ENCODE measurements at regions not wholly inside any gene's neighbourhood (a gene's known extent, or its start where the extent isn't known, plus 50 kb on each side); places are given as distances from the start of the nearest gene placed in this dataset.
"Not testable (repeated sequence)": the region's sequence is repeated elsewhere in the genome, so short reads cannot be mapped to it uniquely, and the experiment has no call there.

- H3K4me3 ChIP-seq; H3K4me1 ChIP-seq (replicated peaks in 1 of 2); H3K27ac ChIP-seq; in situ Hi-C loops (cut with MboI; ENCODE audit: low pct_unique_long_range_greater_than_20kb in 2 of 9, low sequenced_read_pairs in 9 of 9, unreplicated experiment in 9 of 9); ATAC-seq (replicated peaks in 6 of 8): not testable (repeated sequence)
Observed at GRCh38 chr7:56697058-56697457, 435.2 kb downstream of the ZNF479 start.

DNA sequence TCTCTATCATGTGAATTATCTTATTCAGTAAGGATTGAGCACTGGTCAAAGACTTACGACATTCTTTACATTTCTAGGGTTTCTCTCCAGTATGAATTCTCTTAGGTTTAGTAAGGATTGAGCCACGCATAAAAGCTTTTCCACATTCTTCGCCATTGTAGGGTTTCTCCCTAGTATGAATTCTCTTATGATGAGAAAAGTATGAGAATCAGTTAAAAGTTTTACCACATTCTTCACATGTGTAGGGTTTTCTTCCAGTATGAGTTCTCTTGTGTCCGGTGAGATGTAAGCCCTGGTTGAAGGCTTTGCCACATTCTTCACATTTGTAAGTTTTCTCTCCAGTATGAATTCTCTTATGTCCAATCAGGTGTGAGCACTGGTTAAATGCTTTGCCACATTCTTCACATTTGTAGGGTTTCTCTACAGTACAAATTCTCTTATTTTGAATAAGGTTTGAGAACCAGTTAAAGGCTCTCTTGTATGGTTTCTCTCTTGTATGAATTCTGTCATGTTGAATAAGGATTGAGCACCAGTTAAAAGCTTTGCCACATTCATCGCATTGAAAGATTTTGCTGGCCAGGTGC, 445.9 kb downstream of the ZNF479 start:
- WGBS, 10 experiments: 0 to 63% (median 56%) methylated on average over 1 to 4 of the region's 5 CpGs; no CpG with 5 or more reads in 1 of the 10 experiments
- no peak for ATAC-seq (replicated peaks in 6 of 8)
- in situ Hi-C loops (cut with MboI; ENCODE audit: low pct_unique_long_range_greater_than_20kb in 2 of 9, low sequenced_read_pairs in 9 of 9, unreplicated experiment in 9 of 9): no loop called here
- Histone ChIP-seq H3K4me1 (replicated peaks in 1 of 2) (no peaks in the 10 kb centered on the region), H3K27ac (no peak overlapping the region), H3K4me3 (no peak overlapping the region)

DNA sequence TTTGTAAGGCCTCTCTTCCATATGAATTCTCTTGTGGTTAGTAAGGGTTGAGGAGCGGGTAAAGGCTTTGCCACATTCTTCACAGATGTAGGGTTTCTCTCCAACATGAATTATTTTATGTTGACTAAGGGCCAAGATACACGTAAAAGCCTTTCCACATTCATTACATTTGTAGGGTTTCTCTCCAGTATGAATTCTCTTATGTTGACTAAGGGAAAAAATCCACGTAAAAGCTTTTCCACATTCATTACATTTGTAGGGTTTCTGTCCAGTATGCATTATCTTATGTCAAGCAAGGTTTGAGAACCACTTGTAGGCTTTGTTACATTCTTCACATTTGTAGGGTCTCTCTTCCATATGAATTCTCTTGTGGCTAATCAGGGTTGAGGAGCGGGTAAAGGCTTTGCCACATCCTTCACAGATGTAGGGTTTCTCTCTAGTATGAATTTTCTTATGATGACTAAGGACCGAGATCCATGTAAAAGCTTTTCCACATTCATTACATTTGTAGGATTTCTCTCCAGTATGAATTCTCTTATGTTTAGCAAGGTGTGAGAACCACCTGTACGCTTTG, 493.0 kb downstream of the ZNF479 start:
- no peak for ATAC-seq (replicated peaks in 6 of 8)
- in situ Hi-C loops (cut with MboI; ENCODE audit: low pct_unique_long_range_greater_than_20kb in 2 of 9, low sequenced_read_pairs in 9 of 9, unreplicated experiment in 9 of 9): no loop called here
- WGBS, 10 experiments: 0 to 49% (median 33%) methylated on average over 1 to 5 of the region's 6 CpGs
- H3K4me1 ChIP-seq (replicated peaks in 1 of 2): no peaks in the 10 kb centered on the region
- H3K4me3 ChIP-seq: no peak overlapping the region
- no peak overlapping the region for H3K27ac ChIP-seq

GRCh38 chr7:56609852-56610355, 493.7 kb upstream of the NUPR2 start:
- Histone ChIP-seq H3K4me1 (replicated peaks in 1 of 2) (no peaks in the 10 kb centered on the region), H3K4me3 (no peak overlapping the region), H3K27ac (no peak overlapping the region)
- no peak for ATAC-seq (replicated peaks in 6 of 8)
- in situ Hi-C loops (cut with MboI; ENCODE audit: low pct_unique_long_range_greater_than_20kb in 2 of 9, low sequenced_read_pairs in 9 of 9, unreplicated experiment in 9 of 9): no loop called here
- 0 to 43% (median 9%) methylated on average over 1 to 2 of the region's 2 CpGs; no CpG with 5 or more reads in 2 of the 10 experiments for WGBS, 10 experiments

DNA sequence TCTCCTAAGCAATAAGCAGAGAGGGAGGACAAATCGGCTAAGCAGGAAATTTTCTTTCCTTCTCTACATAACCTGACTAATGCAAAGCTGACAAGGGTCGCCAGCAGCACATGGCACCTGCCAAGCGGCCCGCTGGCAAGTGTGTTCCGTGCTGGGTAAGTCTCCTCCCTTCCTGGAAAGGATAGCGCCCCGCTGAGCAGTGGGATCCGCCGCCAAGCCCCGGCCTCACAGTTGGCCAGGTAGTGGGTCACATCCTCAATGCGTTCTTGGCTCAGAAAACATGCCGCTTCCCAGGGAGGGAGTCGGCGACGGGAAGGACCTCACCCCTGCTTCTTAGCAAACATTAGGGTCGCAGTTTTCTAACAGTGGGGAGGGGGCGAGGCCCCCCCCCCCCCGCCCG, 488.9 kb upstream of the NUPR2 start:
- H3K27ac ChIP-seq: no peak overlapping the region
- in situ Hi-C loops (cut with MboI; ENCODE audit: low pct_unique_long_range_greater_than_20kb in 2 of 9, low sequenced_read_pairs in 9 of 9, unreplicated experiment in 9 of 9): no loop called here
- WGBS, 10 experiments: 0 to 90% (median 47%) methylated on average over 1 to 16 of the region's 19 CpGs; no CpG with 5 or more reads in 2 of the 10 experiments
- H3K4me3 ChIP-seq: no peak overlapping the region
- no peaks in the 10 kb centered on the region for H3K4me1 ChIP-seq (replicated peaks in 1 of 2)
- no peak for ATAC-seq (replicated peaks in 6 of 8)

DNA sequence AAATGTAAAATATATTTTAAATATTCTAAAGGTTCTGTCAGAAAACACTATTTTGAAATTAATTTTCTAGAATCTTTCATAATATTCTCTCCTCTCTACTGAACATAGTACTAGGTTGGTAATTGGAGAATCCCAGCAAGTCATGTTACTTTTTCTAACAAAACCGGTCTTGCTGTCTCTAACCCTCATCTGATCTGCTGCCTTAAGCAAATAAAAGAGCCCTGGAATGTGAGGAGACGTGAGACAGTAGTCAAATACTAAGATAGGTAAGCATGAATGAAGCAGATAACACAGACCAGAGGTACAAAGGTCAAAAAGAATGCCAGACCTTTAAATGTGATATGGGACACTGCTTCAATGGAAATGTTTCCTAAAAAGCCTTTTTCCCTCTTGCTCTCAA, 462.4 kb upstream of the NUPR2 start:
- H3K27ac ChIP-seq: no peak overlapping the region
- ATAC-seq (replicated peaks in 6 of 8): no peak
- in situ Hi-C loops (cut with MboI; ENCODE audit: low pct_unique_long_range_greater_than_20kb in 2 of 9, low sequenced_read_pairs in 9 of 9, unreplicated experiment in 9 of 9): no loop called here
- WGBS, 10 experiments: 0 to 20% (median 5%) methylated on average over 1 to 2 of the region's 2 CpGs; no CpG with 5 or more reads in 2 of the 10 experiments
- no peak overlapping the region for H3K4me3 ChIP-seq
- H3K4me1 ChIP-seq (replicated peaks in 1 of 2): no peaks in the 10 kb centered on the region

- H3K4me1 ChIP-seq (replicated peaks in 1 of 2): no peaks in the 10 kb centered on the region
- ATAC-seq (replicated peaks in 6 of 8): no peak
- H3K27ac ChIP-seq: no peak overlapping the region
- no peak overlapping the region for H3K4me3 ChIP-seq
- in situ Hi-C loops (cut with MboI; ENCODE audit: low pct_unique_long_range_greater_than_20kb in 2 of 9, low sequenced_read_pairs in 9 of 9, unreplicated experiment in 9 of 9): no loop called here
- WGBS, 10 experiments: 0 to 50% (median 33%) methylated on average over 1 of the region's 1 CpG; no CpG with 5 or more reads in 3 of the 10 experiments
Observed at GRCh38 chr7:56570968-56571367, 454.8 kb upstream of the NUPR2 start.

DNA sequence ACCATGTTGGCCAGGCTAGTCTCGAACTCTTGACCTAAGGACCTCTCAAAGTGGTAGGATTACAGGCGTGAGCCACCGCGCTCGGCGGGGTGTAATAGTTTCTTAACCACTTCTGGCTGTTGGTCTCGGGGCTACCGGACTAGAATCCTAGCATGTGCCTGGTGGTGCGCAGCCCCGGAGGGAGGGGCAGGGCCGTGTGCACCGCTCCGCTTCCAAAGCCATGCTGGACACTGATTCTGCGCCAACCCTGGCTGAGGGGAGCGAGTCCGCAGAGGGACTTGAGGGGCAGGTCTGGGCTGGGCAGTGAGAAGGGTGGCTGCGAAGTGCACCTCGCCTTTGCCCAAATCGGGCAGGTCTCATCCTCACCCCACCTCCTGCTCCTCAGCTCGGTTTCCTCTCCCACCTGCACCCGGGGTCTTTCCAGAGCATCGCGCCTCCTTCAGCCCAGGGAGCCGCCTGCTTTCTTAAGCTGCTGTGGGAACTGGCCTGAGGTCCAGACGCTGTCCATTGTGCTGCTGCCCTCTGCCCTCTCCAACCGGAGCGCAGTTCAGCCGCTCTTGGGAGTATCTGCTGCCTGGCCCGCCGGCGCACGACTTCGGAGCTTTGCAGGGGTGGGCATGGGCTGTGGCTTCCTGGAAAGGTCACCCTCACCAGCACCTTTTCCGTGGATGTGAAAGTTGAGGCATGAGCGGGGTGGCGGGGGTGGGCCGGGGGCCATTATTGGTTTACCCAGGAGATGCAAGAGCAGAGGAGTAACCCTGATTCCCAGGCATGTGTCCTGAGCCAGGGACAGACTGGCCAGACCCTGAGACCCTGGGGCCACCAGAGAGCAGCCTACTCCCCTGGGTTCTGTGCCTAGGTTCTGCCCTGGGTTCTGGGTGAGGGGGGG, 422.6 kb upstream of the NUPR2 start:
- Histone ChIP-seq H3K4me3 (no peak overlapping the region), H3K27ac (no peak overlapping the region), H3K4me1 (replicated peaks in 1 of 2) (no peaks in the 10 kb centered on the region)
- in situ Hi-C loops (cut with MboI; ENCODE audit: low pct_unique_long_range_greater_than_20kb in 2 of 9, low sequenced_read_pairs in 9 of 9, unreplicated experiment in 9 of 9): no loop called here
- ATAC-seq (replicated peaks in 6 of 8): no peak
- 18 to 100% (median 83%) methylated on average over 1 to 10 of the region's 37 CpGs; no CpG with 5 or more reads in 3 of the 10 experiments for WGBS, 10 experiments

DNA sequence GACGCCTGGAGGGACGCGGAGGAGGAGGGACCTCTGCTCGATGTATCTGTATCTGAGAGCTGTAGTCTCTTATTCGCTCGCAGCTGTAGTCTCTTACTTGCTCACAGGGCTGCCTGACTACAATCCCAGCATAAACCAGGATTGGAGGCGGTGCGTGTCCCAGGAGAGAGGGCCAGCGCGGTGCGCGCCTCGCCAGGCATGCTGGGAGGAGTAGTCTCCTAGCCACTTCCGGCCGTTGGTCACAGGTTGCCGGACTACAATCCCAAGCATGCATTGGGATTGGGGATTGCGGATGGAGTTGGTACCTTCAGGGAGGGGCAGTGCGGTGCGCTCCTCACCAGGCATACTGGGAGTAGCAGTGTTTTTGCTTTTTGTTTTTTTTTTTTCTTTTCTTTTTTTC, 421.7 kb upstream of the NUPR2 start:
- WGBS, 10 experiments: 13 to 100% (median 88%) methylated on average over 1 to 10 of the region's 19 CpGs; no CpG with 5 or more reads in 7 of the 10 experiments
- no peak for ATAC-seq (replicated peaks in 6 of 8)
- H3K27ac ChIP-seq: no peak overlapping the region
- in situ Hi-C loops (cut with MboI; ENCODE audit: low pct_unique_long_range_greater_than_20kb in 2 of 9, low sequenced_read_pairs in 9 of 9, unreplicated experiment in 9 of 9): no loop called here
- no peaks in the 10 kb centered on the region for H3K4me1 ChIP-seq (replicated peaks in 1 of 2)
- H3K4me3 ChIP-seq: no peak overlapping the region

DNA sequence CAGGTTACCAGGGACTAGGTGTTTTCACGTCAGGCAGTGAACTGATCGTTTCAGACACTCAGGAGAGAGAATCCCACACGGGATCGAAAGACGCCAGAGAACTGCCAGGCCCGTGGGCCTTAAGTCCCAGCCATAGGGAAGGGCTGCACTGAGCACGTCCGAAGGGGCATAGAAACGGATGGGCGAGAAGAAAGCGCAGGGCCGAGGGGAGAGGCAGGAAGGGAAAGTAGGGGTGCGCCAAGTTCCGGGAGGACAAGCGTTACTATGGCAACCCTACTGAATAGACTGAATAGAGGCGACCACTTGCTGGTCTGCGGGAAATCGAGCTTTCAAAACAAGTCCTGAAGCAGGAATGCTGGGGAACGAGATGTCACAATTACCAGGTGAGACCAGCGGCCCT, 421.3 kb upstream of the NUPR2 start:
- Histone ChIP-seq H3K4me3 (no peak overlapping the region), H3K27ac (no peak overlapping the region), H3K4me1 (replicated peaks in 1 of 2) (no peaks in the 10 kb centered on the region)
- in situ Hi-C loops (cut with MboI; ENCODE audit: low pct_unique_long_range_greater_than_20kb in 2 of 9, low sequenced_read_pairs in 9 of 9, unreplicated experiment in 9 of 9): no loop called here
- no peak for ATAC-seq (replicated peaks in 6 of 8)
- 0 to 81% (median 61%) methylated on average over 1 to 20 of the region's 20 CpGs; no CpG with 5 or more reads in 1 of the 10 experiments for WGBS, 10 experiments

DNA sequence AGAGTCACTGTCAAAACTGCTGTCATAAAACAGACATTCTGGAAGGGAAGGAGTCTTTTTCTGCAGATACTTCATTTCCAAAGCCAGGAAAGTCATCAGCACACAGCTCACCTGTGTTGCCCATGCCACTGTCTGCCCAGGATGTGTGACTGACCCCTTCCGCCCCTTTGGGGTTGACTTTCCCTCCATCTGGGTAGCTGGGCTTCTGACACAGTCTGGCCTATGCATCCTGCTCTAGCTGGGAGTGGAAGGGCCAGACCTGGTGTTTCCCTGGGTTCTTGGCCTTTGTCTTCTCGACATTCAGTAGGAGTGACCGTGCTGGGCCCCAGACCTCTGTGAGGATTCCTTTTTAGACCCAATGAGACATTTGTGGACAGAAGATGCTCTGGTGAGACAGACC, 378.9 kb upstream of the NUPR2 start:
- Histone ChIP-seq H3K27ac (no peak overlapping the region), H3K4me3 (no peak overlapping the region), H3K4me1 (replicated peaks in 1 of 2) (no peaks in the 10 kb centered on the region)
- no peak for ATAC-seq (replicated peaks in 6 of 8)
- in situ Hi-C loops (cut with MboI; ENCODE audit: low pct_unique_long_range_greater_than_20kb in 2 of 9, low sequenced_read_pairs in 9 of 9, unreplicated experiment in 9 of 9): no loop called here
- WGBS, 10 experiments: 0 to 40% (median 20%) methylated on average over 1 to 3 of the region's 3 CpGs; no CpG with 5 or more reads in 5 of the 10 experiments

DNA sequence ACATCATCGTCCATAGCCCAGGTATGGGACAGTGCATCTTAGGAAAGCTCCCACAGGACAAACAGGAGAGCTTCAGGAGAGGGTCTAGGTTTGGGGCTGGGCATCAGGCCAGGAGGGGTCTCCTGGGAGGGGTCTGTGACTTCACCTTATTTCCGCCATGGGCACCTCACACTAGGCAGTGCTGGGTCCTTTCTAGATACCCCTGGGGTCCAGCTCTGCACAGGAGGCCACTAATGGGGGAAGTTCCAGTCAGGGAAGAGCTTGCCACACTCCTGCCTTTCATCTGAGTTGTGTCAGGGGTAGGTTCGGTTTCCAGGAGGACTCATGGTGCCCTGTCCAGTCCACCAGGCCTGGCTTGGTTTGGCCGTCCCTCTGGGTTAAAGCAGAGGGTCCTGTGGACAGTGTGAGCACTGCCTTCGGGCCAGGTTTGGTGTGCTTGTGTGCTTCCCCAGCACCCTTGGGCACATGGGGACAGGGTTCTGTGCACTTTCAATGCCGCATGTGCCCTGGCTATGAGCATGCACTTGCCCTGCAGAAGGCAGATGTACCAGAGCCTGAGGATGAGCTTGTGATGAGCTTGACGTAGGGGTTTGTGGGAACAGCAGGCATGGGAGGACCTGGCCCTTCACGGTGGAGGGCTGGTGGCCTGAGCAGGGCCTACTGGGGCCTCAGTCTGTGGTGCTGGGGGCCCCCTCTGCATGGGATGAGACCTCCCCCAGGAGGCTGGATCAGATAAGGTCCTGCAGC, 377.7 kb upstream of the NUPR2 start:
- 0 to 33% (median 30%) methylated on average over 1 to 2 of the region's 8 CpGs; no CpG with 5 or more reads in 7 of the 10 experiments for WGBS, 10 experiments
- H3K4me1 ChIP-seq (replicated peaks in 1 of 2): no peaks in the 10 kb centered on the region
- no peak overlapping the region for H3K4me3 ChIP-seq
- ATAC-seq (replicated peaks in 6 of 8): no peak
- H3K27ac ChIP-seq: no peak overlapping the region
- in situ Hi-C loops (cut with MboI; ENCODE audit: low pct_unique_long_range_greater_than_20kb in 2 of 9, low sequenced_read_pairs in 9 of 9, unreplicated experiment in 9 of 9): no loop called here

DNA sequence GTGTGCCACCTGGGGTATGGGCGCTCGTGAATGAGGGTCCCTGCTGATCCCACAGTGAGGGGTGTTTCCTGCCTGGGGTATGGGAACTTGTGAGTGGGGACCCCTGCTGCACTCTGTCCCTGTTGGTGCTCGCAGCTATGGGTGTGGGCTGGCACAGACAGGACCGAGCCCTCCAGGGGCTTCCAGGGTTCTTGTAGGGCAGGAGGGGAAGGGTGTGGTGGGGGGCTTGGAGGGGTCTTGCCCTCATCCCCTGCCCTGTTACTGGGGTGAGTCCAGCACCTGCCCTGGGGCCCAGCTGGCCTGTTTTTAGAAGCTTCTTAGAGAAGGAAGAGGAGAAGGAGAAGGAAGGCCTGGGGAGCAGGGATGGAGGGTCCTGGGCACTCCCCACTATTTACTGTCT, 377.0 kb upstream of the NUPR2 start:
- no peak for ATAC-seq (replicated peaks in 6 of 8)
- no peak overlapping the region for H3K4me3 ChIP-seq
- no peaks in the 10 kb centered on the region for H3K4me1 ChIP-seq (replicated peaks in 1 of 2)
- in situ Hi-C loops (cut with MboI; ENCODE audit: low pct_unique_long_range_greater_than_20kb in 2 of 9, low sequenced_read_pairs in 9 of 9, unreplicated experiment in 9 of 9): no loop called here
- WGBS, 10 experiments: no CpG with 5 or more reads among the region's 4 CpGs
- no peak overlapping the region for H3K27ac ChIP-seq
